Osteoblast (primary cell): ENCODE measurements at regions not wholly inside any gene's neighbourhood (a gene's known extent, or its start where the extent isn't known, plus 50 kb on each side); places are given as distances from the start of the nearest gene placed in this dataset.
A peak's percentile ranks its signal among the peaks of the same experiment; 100 is the strongest.

Experiments
- DNase-seq: peaks from one replicate; pipeline ENCODE4 v3.0.0; 2011; ENCODE audit warnings: low spot score, mixed read lengths; ENCODE audit not compliant: insufficient read length; ENCODE audit errors: missing footprints
- H2AFZ ChIP-seq: 2 replicates; pipeline ENCODE4 v1.6.0; 2011; ENCODE audit warnings: mild to moderate bottlenecking, low read length
- H3K27ac ChIP-seq: 2 replicates; pipeline ENCODE4 v1.5.1; 2011; ENCODE audit warnings: mild to moderate bottlenecking, low read depth, low read length, moderate library complexity
- H3K27me3 ChIP-seq: 2 replicates; pipeline ENCODE4 v1.6.0; 2012; ENCODE audit warnings: mild to moderate bottlenecking, control low read depth, inconsistent platforms, low read length, moderate library complexity; ENCODE audit not compliant: insufficient read depth
- H3K36me3 ChIP-seq: 2 replicates; pipeline ENCODE4 v1.5.1; 2011; ENCODE audit warnings: mild to moderate bottlenecking, low read length, control low read depth, moderate library complexity; ENCODE audit not compliant: insufficient read depth
- H3K4me1 ChIP-seq: 2 replicates; pipeline ENCODE4 v1.5.1; 2011; ENCODE audit warnings: mild to moderate bottlenecking, low read length, control low read depth, moderate library complexity; ENCODE audit not compliant: insufficient read depth
- H3K4me2 ChIP-seq: 2 replicates; pipeline ENCODE4 v1.6.0; 2011; ENCODE audit warnings: mild to moderate bottlenecking, low read length; ENCODE audit not compliant: insufficient read depth
- H3K4me3 ChIP-seq: fragments of 200-600 bp; sonication (generic); 3 replicates; pipeline ENCODE4 v1.5.1; 2012; ENCODE audit warnings: mild to moderate bottlenecking, low read length, inconsistent platforms; ENCODE audit not compliant: insufficient read depth
- H3K79me2 ChIP-seq: 2 replicates; pipeline ENCODE4 v1.6.0; 2012; ENCODE audit warnings: mild to moderate bottlenecking, low read length, control low read depth, inconsistent platforms; ENCODE audit not compliant: insufficient read depth
- H3K9me3 ChIP-seq: 2 replicates; pipeline ENCODE4 v1.5.1; 2011; ENCODE audit warnings: low read depth, low read length, control low read depth
- H4K20me1 ChIP-seq: 2 replicates; pipeline ENCODE4 v1.6.0; 2012; ENCODE audit warnings: mild to moderate bottlenecking, low read length, control low read depth; ENCODE audit not compliant: insufficient read depth
- TF ChIP-seq, protein P1 (sequence below): IDR thresholded peaks from 2 replicates; pipeline ENCODE4 v1.5.1; 2011; ENCODE audit warnings: mild to moderate bottlenecking, low read depth, low read length, moderate library complexity; ENCODE audit errors: extremely low read depth

DNA sequence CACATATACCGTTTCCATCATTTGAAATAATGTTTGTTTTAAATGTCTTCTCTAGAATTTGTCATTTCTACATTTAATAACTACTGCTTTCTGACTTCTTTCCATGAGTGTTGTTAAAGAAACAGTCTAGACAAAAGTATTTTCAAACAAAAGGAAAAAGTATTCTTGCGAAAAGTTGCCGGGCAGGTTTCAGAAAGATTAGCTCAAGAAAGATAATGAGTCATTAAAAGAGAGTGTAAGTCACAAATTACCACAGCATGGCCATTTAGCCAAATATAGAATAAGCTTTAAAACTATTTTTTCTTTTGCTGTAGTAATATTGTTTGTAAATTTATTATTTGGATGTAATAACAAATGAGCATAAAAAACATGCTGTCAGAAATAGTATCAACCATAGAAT lies 493.0 kb downstream of the TLL1 start:
- no peaks in the 10 kb centered on the region for H3K4me1 ChIP-seq
- no peak overlapping the region for H3K4me3 ChIP-seq
- H3K79me2 ChIP-seq, result no peaks in the 10 kb centered on the region
- TF ChIP-seq, protein P1, sequence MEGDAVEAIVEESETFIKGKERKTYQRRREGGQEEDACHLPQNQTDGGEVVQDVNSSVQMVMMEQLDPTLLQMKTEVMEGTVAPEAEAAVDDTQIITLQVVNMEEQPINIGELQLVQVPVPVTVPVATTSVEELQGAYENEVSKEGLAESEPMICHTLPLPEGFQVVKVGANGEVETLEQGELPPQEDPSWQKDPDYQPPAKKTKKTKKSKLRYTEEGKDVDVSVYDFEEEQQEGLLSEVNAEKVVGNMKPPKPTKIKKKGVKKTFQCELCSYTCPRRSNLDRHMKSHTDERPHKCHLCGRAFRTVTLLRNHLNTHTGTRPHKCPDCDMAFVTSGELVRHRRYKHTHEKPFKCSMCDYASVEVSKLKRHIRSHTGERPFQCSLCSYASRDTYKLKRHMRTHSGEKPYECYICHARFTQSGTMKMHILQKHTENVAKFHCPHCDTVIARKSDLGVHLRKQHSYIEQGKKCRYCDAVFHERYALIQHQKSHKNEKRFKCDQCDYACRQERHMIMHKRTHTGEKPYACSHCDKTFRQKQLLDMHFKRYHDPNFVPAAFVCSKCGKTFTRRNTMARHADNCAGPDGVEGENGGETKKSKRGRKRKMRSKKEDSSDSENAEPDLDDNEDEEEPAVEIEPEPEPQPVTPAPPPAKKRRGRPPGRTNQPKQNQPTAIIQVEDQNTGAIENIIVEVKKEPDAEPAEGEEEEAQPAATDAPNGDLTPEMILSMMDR, result no peak
- no peaks in the 10 kb centered on the region for H3K27me3 ChIP-seq
- H3K36me3 ChIP-seq, result no peaks in the 10 kb centered on the region
- H3K9me3 ChIP-seq, result no peaks in the 10 kb centered on the region
- H4K20me1 ChIP-seq, result no peaks in the 10 kb centered on the region
- H3K4me2 ChIP-seq, result no peak overlapping the region
- no peak overlapping the region for H3K27ac ChIP-seq
- H2AFZ ChIP-seq, result no peak overlapping the region
- no peak for DNase-seq

DNA sequence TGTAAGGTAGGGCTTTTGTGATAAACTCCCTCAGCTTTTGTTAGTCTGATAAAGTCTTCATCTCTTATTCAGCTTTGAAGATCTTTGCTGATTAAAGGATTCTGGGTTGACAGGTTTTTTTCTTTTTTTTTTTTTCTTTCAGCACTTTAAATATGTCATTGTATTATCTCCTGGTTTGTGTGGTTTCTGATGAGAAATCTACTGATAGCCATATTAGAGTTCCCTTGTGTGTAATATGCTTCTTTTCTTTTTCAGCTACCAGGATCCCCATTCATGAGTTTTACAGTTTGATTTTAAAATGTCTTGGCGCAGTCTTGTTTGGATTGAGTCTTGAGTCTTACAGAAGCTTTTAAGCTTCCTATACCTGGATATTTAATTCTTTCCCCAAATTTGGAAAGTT lies 504.5 kb downstream of the TLL1 start:
- Histone ChIP-seq H3K9me3 (no peaks in the 10 kb centered on the region), H2AFZ (no peak overlapping the region), H3K4me1 (no peaks in the 10 kb centered on the region), H3K4me3 (no peak overlapping the region), H3K79me2 (no peaks in the 10 kb centered on the region), H3K36me3 (no peaks in the 10 kb centered on the region), H3K4me2 (no peak overlapping the region), H3K27me3 (no peaks in the 10 kb centered on the region), H4K20me1 (no peaks in the 10 kb centered on the region), H3K27ac (no peak overlapping the region)
- DNase-seq, result no peak
- TF ChIP-seq, protein P1, result no peak

DNA sequence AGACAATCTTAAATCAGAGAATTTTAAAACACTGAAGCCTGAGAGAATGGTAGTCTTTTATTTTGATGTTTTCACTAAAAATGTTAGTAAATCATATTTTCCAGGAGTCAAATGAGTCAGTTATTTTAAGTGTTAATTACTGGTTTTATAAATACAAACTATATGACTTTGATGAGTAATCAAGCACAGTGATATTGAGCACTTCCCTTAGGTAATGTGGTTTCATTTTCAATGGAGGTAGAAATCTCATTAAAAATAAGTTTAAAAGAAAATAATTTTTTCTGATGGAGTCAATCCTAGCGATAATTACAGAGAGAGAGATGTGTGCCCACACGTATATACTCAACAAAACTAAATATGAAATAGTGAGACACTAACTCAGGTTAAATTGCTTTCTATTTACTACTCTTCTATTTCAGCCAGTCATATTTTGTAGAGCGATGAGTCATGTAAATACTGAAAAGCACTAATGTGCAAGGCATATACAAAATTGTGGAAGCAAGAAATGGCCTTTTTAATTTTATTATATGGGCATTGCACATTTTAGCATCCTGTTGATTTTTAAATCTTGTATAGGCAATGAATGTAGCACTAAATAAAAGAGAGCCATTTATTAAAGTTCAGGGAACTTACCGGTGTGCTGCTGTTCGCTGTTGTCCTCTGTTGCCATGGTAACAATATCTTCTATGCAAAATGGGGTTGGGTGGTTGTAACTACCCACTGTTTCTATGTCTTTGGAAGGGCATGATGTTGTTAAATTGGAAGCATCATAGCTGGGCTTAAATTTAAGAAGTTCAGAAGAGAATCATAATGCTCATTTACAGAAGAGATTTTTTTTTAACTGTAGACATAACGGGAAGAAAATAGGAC lies 513.7 kb downstream of the TLL1 start:
- Histone ChIP-seq H3K4me1 (no peaks in the 10 kb centered on the region), H3K36me3 (no peaks in the 10 kb centered on the region), H3K4me3 (no peak overlapping the region), H3K9me3 (no peaks in the 10 kb centered on the region), H4K20me1 (no peaks in the 10 kb centered on the region), H3K27ac (no peak overlapping the region), H3K4me2 (no peak overlapping the region), H3K79me2 (no peaks in the 10 kb centered on the region), H2AFZ (no peak overlapping the region), H3K27me3 (no peaks in the 10 kb centered on the region)
- DNase-seq, result no peak
- TF ChIP-seq, protein P1, result no peak

DNA sequence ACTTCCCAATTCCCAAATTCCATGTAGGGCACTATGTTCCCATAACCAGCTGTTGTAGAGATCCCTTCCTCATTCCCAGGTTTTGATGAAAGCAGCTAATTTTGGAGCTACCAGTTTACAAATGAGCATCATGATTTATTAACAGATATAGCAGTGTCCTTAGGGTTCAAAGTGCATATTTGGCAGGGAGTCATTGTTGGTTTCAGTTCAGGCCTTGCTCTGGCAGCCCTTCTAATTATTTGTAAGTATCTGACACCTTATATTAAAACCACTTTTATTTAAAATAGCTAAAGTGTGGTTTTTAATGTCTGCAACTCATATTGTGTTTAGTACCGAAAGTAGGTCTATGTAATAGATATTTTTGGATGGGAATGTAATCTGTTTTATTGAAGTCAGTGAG lies 518.5 kb downstream of the TLL1 start:
- Histone ChIP-seq H3K79me2 (no peaks in the 10 kb centered on the region), H2AFZ (peak overlapping the region; percentile 14), H3K9me3 (no peaks in the 10 kb centered on the region), H3K27me3 (no peaks in the 10 kb centered on the region), H3K4me1 (no peaks in the 10 kb centered on the region), H3K36me3 (no peaks in the 10 kb centered on the region), H3K4me3 (no peak overlapping the region), H4K20me1 (no peaks in the 10 kb centered on the region), H3K27ac (no peak overlapping the region), H3K4me2 (no peak overlapping the region)
- TF ChIP-seq, protein P1, result no peak
- no peak for DNase-seq
